PC-3 (cell line): ENCODE measurements at regions not wholly inside any gene's neighbourhood (a gene's known extent, or its start where the extent isn't known, plus 50 kb on each side); places are given as distances from the start of the nearest gene placed in this dataset.

Source experiments
- EZH2phosphoT487 ChIP-seq: fragments of 300-600 bp; sonication (generic); IDR thresholded peaks from 2 replicates; pipeline ENCODE4 v1.6.1; 2018; ENCODE audit warnings: mild to moderate bottlenecking, antibody characterized with exemption, low read length, borderline replicate concordance
- TF ChIP-seq, protein P1 (sequence below): fragments of 300-600 bp; sonication (generic); conservative IDR thresholded peaks from 2 replicates; pipeline ENCODE4 v1.5.1; 2017; ENCODE audit warnings: antibody characterized with exemption, low read depth, mild to moderate bottlenecking, low read length

DNA sequence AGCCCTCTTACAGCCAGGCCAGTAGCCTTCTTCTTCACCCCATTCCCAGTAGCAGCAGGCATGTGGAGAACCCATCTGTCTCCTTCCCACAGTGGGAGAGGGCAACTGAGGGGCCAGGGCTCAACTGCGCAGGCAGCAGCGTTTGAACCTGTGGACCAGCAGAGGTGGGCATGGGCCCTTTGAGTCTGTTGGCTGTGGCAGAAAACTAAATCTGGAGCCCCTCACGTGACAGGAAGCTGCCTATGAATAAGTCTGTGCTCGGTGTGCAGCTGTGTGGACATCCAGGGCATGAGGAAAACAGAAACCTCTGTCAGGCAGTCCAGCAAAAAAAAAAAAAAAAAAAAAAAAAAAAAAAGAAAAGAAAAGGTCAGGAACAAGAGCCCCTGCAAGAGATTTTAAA is 189.2 kb upstream of the NR3C1 start:
- TF ChIP-seq, protein P1, sequence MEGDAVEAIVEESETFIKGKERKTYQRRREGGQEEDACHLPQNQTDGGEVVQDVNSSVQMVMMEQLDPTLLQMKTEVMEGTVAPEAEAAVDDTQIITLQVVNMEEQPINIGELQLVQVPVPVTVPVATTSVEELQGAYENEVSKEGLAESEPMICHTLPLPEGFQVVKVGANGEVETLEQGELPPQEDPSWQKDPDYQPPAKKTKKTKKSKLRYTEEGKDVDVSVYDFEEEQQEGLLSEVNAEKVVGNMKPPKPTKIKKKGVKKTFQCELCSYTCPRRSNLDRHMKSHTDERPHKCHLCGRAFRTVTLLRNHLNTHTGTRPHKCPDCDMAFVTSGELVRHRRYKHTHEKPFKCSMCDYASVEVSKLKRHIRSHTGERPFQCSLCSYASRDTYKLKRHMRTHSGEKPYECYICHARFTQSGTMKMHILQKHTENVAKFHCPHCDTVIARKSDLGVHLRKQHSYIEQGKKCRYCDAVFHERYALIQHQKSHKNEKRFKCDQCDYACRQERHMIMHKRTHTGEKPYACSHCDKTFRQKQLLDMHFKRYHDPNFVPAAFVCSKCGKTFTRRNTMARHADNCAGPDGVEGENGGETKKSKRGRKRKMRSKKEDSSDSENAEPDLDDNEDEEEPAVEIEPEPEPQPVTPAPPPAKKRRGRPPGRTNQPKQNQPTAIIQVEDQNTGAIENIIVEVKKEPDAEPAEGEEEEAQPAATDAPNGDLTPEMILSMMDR, result no peak
- TF ChIP-seq EZH2phosphoT487, result no peak
